RWPE1 (cell line): ENCODE measurements at regions not wholly inside any gene's neighbourhood (a gene's known extent, or its start where the extent isn't known, plus 50 kb on each side); places are given as distances from the start of the nearest gene placed in this dataset.

Experiments used
- CTCF ChIA-PET: fragments of 350-600 bp; sonication (Branson Sonifier 250); formaldehyde crosslinking; extraction: SDS; loops from one replicate; lab custom pipeline; 2021; lab: Yijun Ruan, JAX
- POLR2A ChIA-PET: fragments of 400-600 bp; formaldehyde crosslinking; extraction: SDS; loops from one replicate; lab custom pipeline; 2020; ENCODE audit warnings: antibody characterized with exemption; ENCODE audit not compliant: low non-redundant PET; lab: Yijun Ruan, JAX
- DNase-seq: peaks from one replicate; pipeline ENCODE4 v3.0.0; 2012; ENCODE audit warnings: low spot score
- H3K27ac ChIP-seq: fragments of 450-650 bp; 2 replicates; pipeline ENCODE4 v1.5.1; 2017
- CTCF ChIP-seq: fragments of 450-650 bp; conservative IDR thresholded peaks from 2 replicates; pipeline ENCODE4 v1.5.1; 2017; ENCODE audit warnings: low read depth, mild to moderate bottlenecking

- no peak for TF ChIP-seq CTCF
- DNase-seq = no peak
- POLR2A ChIA-PET = no interaction called here
- H3K27ac ChIP-seq = no peak overlapping the region
- CTCF ChIA-PET = interaction anchor here (0.5 to 0.6 kb wide), 2 partner anchors 29 to 979 kb away, joined by 3 to 4 read pairs; no protein-coding TSS in a partner anchor
Observed at GRCh38 chr19:28984315-28984714, 228.6 kb downstream of the UQCRFS1 start.

GRCh38 chr19:28983430-28983829 lies 229.5 kb downstream of the UQCRFS1 start:
- ChIA-PET POLR2A (no interaction called here), CTCF (interaction anchor here (0.6 kb wide), 1 partner anchor 133 kb away, joined by 4 read pairs; no protein-coding TSS in a partner anchor)
- no peak overlapping the region for H3K27ac ChIP-seq
- no peak for DNase-seq
- TF ChIP-seq CTCF = no peak

DNA sequence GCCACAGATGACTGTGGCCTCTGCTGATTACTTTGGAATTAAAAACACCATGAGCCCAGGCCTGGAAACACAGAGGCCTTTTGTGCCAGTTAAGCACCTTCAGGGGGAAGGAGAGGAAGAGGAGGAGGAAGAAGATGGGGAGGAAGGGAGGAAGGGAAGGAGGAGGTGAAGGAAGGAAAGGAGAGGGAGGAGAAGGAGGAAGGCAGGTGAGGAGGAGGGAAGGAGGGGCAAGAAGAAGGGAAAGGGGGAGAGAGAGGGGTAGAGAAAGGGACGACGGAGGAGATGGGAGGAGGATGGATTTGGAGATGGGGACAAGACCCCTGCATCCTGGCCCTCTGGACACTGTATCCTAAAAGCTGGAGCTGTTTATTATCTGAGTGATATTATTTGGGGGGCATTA lies 231.0 kb downstream of the UQCRFS1 start:
- ChIA-PET CTCF (no interaction called here), POLR2A (no interaction called here)
- DNase-seq = no peak
- no peak for TF ChIP-seq CTCF
- H3K27ac ChIP-seq = no peak overlapping the region

DNA sequence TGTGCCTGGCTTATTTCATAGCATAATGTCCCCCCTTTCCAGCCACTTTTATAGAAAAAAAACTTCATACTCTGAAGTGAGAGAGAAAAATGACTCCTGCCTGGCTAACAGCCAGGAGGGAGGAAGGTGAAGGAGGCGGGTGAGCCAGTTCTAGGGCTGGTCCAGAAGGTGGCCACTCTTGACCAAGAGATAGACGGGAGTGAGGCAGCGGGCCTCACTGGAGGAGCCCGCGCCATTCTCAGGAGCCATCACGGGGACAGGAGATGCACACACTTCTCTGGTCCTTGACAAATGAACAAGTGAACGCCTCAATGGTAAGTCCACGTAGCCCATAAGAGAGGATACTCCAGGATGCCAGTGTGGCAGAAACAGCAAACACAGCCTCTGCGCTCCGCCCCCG lies 231.4 kb downstream of the UQCRFS1 start:
- DNase-seq = no peak
- POLR2A ChIA-PET = no interaction called here
- H3K27ac ChIP-seq = no peak overlapping the region
- CTCF ChIA-PET = no interaction called here
- no peak for TF ChIP-seq CTCF

DNA sequence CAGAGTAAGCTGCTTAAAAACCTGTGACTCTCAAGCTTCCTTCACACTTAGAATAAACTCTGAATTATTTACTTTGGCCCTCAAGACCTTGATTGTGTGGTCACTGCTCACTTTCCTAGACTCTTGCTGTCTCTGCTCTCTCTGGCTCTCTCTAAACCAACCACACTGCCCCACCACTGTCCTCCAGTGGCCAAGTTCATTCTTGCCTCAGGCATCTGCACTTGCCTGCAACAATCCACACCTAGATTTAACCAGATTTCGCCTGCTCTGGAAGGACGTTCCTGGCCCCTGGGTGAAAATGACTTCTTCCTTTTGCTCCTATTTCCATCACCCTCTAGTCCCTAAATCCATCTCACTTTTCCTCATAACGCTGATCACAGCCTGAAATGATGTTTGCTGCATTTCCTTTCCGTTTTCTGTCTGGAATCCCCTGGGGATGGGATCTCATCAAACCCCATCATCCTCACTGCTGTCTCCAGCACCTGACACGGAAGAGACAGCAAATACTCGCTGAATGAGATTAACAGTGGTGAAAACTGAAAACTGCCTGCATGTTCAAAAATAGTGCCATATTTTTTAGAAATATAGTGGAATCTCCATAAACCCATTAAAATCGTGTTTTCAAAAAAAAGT lies 232.6 kb downstream of the UQCRFS1 start:
- H3K27ac ChIP-seq = no peak overlapping the region
- ChIA-PET POLR2A (no interaction called here), CTCF (no interaction called here)
- DNase-seq = no peak
- TF ChIP-seq CTCF = no peak

- TF ChIP-seq CTCF = no peak
- DNase-seq = no peak
- no peak overlapping the region for H3K27ac ChIP-seq
- ChIA-PET CTCF (interaction anchor here (0.5 kb wide), 1 partner anchor 279 kb away, joined by 3 read pairs; no protein-coding TSS in a partner anchor), POLR2A (no interaction called here)
Observed at GRCh38 chr19:28977826-28978225, 235.1 kb downstream of the UQCRFS1 start.
